GM19395 (cell line): ENCODE measurements at regions not wholly inside any gene's neighbourhood (a gene's known extent, or its start where the extent isn't known, plus 50 kb on each side); places are given as distances from the start of the nearest gene placed in this dataset.

Source experiments
- ATAC-seq: cut with Tn5 transposase; IDR thresholded peaks from one replicate; pipeline ENCODE4 v1.9.1; 2021; ENCODE audit warnings: mild to moderate bottlenecking, moderate library complexity; ENCODE audit not compliant: unreplicated experiment

DNA sequence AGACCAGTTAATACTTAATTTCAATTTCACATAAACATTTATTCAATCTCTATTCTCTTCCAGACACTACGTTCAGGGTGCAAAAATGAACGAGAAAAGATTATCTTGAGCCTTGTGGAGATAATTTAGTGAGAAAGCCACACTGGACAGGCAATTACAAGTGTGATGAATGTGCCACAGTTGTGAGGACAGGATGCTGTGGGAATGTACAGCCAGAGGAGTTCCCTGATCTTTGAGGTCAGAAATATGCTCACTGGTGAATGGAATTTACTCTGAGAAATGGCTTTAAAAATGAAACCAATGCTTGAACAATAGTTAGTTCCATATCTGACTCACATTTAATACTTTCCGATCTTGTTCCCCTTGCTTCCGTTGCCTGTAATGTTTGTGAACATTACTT is 864.8 kb downstream of the GATA3 start:
- no peak for ATAC-seq

DNA sequence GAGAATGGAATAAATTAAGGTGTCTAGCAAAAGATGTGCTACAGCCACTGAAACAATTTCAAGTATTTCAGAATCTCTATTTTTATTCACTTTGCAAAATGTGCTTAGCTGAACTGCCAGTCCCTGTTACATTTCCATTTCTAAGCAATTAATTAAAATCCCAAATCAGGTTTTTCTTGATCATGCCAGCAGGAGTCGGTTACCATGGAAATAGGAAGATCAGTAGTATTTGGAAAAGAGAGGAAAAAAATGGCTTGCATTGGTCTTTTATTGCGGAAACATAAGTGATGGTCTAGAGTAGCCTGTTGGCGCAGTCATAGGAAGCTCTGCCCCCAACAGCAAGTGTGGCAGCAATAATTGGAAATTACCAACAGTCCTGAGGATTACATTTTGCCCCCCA is 867.1 kb downstream of the GATA3 start:
- ATAC-seq, result no peak

GRCh38 chr10:8923096-8923495 is 868.6 kb downstream of the GATA3 start:
- no peak for ATAC-seq

- no peak for ATAC-seq
These were observed 873.2 kb downstream of the GATA3 start for GRCh38 chr10:8927705-8928104.

DNA sequence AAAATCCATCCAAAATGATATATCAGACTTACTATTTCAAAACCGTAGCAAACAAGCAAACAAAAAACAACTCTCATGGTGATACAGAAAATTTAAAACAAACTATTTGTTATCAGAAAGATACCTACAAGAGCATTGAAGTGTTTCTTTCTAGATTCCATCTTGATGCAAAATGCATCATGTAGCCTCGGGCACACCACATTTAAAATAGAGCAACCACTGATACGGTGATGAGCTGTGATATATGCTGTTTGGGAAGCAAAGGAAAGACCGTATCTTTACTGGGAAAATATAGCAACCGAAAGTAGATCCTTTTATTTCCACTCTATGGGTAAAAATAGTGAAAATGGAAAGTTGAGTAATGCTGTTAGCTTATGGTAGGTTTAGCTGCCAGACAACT is 892.0 kb downstream of the GATA3 start:
- no peak for ATAC-seq

DNA sequence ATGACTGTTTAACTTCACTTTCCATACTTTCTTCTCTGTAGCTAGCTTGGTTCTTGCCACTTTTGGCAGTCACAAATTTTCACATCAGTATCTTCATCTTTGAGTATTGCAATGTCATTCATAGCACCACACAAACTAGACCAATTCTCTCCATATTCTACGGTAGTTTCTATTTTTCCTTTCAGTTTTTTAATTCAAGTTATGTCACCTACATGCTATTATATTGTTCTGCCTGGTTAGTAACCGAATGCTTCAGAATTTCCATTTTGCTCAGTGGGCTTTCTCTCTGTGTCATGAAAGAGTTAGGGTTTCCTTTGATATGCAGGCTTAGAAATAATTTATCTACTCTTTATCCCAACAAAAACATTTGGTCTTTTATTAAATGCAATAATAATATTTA is 896.5 kb downstream of the GATA3 start:
- no peak for ATAC-seq

DNA sequence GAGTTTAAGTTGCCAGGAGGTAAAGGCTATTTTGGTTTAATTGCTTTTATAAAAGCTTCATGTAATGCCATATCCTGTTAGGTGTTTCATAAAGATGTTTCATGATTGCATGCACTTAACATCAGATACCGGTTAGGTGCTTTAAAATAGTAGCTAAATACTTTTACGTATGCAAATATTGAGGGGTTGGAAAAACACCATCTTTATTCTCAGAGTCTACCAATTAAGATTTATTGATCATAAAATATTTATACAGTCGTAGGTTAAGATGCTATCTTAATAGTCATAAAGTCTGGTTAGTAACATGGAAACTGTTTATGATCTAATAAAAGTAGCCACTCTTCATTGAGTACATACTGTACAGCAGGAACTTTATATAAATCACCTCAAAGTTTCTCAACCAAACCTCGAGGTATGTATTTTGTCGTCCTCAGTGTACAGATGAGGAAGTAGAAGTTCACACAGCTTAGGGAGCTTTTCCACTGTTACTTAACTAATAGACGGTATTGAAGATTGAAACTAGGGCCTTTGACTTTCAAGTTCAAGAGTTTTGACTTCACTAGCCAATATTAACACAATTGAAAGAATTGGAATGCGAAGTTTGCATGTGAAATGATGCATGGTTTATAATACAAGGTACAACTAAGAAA is 897.1 kb downstream of the GATA3 start:
- no peak for ATAC-seq

DNA sequence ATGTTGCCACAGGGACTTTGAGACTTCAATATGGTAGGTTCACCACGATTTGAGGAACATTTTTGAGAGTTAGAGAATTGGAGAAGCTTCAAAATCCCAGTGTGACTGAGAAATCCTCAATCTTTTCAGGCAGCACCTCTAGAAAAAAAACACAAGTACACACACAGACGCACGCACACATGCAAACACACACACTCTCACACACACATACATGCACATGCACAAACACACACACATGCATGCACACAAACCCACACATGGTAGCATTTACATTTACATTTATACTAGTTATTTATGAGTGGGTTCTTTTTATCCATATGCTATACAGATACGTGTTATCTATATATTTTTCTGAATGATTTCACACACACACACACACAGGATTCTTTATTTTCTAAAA is 901.9 kb downstream of the GATA3 start:
- ATAC-seq, result no peak

DNA sequence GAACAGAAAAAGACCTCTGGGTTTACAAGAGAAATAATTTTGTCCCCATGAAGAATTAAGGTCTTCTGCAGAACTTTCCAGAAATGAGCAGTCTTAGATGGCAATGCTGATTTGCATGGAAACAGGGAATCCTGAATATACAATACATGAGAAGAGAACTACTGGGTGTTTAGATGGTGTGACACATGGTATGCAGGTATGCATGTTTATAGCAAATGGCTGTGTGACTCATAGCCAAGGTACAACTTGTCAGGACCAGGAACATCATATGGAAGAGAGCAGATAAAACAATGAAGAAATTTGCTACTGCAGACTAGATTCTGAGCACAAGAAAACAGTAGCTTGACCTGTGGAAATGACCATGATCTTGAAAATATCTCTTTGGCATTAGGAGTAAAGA is 907.8 kb downstream of the GATA3 start:
- no peak for ATAC-seq

GRCh38 chr10:8967061-8967460 is 912.6 kb downstream of the GATA3 start:
- no peak for ATAC-seq

DNA sequence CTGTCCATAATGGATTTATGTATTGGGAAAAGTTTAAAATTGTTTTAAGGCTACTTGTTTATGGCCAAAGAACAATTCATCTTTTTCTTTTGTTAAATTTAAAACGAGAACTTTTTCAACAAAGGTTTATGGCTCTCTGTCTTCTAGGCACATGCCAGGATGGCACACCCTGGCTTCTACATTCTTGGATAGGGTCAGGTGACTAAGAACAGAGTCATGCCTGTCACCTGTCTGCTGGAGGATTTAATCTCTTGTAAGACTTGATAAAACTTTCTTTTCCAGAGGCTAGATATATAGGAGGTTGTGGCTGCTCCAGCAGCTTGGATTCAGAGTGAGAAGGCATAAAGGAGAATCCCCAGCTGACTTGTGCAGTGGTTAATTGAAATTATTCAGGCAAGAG is 915.4 kb downstream of the GATA3 start:
- ATAC-seq, result no peak

- no peak for ATAC-seq
These were observed 921.0 kb downstream of the GATA3 start for GRCh38 chr10:8975535-8975934.

GRCh38 chr10:8978100-8978499 is 923.6 kb downstream of the GATA3 start:
- ATAC-seq, result no peak

- no peak for ATAC-seq
These were observed 925.5 kb downstream of the GATA3 start for GRCh38 chr10:8979976-8980375.

- no peak for ATAC-seq
These were observed 926.8 kb downstream of the GATA3 start for GRCh38 chr10:8981277-8981676.

DNA sequence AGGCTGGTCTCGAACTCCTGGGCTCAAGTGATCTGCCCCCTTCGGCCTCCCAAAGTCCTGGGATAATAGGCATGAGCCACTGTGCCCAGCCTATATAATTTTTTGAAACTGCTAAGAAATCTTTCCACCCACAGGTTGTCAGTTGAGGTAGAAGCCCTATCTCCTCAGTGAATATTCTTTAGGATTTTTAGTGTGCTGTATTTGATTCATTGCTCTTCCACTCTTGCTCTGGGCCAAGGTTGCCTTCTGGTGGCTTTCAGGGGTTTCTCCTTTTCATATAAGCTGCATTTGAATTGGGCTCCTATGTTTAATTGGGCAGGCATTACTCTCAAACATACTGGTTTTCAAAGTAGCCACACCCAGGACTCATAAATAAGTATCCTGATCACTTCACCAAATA is 931.2 kb downstream of the GATA3 start:
- no peak for ATAC-seq

- ATAC-seq, result no peak
These were observed 932.5 kb downstream of the GATA3 start for GRCh38 chr10:8986975-8987374.

DNA sequence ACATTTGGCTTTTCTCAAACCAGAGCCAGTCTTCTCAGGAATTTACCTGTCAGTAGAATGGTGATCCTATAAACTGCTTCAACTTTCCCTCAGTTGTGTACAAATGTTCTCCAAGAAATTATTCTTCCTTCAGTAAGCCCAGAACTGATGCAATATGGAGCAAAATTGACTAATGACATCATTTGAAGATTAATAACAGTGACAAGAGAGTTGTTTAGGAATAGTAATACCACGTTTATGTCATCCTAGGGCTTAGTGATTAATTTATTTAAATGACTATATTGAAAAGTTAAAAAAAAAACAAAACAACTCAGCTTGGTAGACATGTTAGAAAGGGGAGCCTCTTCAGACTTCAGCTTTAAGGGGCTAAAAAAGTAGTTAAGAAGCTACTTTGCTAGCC is 933.2 kb downstream of the GATA3 start:
- no peak for ATAC-seq

GRCh38 chr10:8990280-8990987 is 935.9 kb downstream of the GATA3 start:
- ATAC-seq, result no peak

- no peak for ATAC-seq
These were observed 937.5 kb downstream of the GATA3 start for GRCh38 chr10:8992009-8992408.

- ATAC-seq, result no peak
These were observed 939.4 kb downstream of the GATA3 start for GRCh38 chr10:8993864-8994263.

DNA sequence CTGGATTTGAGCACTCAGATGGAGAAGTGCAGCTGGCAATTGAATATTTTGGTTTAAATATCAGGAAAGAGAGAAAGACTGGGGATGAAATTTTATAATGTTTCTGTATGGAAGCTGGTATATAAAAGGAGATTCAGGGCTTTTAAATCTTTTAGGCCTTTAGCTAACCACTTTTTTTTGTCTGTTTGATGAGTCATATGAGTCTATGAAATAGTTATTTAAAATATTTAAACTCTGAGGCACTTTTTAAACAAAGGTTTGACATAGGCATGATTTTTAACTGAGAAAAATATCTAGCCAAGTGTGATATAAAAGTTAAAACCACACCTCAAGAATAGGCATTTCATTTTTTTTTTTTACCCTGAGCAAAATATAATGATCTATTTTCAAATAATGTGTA is 944.3 kb downstream of the GATA3 start:
- no peak for ATAC-seq

- no peak for ATAC-seq
These were observed 948.6 kb downstream of the GATA3 start for GRCh38 chr10:9003122-9003521.
